ENCODE measurements at regions not wholly inside any gene's neighbourhood (a gene's known extent, or its start where the extent isn't known, plus 50 kb on each side); places are given as distances from the start of the nearest gene placed in this dataset.
"Not testable (repeated sequence)": the region's sequence is repeated elsewhere in the genome, so short reads cannot be mapped to it uniquely, and the experiment has no call there.

DNA sequence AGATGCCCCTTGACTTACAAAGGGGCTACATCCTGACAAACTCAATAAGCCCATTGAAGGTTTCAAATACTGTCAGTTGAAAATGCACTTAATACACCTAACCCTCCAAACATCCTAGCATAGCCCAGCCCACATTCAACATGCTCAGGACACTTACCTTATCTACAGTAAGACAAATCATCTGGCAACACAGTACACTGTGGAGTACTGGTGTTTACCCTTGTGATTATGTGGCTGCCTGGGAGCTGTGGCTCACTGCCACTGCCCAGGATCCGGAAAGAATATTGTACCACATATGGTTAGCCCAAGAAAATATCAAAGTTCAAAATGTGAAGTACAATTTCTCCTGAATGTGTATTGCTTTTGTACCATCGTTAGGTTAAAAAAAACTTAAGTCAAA is 562.2 kb downstream of the HTR1A start:
- no peaks in the 10 kb centered on the region for H3K79me2 ChIP-seq (replicated peaks; ENCODE audit: insufficient read depth, low read length)
- no peaks in the 10 kb centered on the region for H3K36me3 ChIP-seq (ENCODE audit: insufficient read depth, low read length)
- no peaks in the 10 kb centered on the region for H3K9me2 ChIP-seq (ENCODE audit: insufficient read depth, low read length)
- no peak overlapping the region for H2AFZ ChIP-seq (ENCODE audit: low read depth, low read length)
- H3K9ac ChIP-seq (ENCODE audit: low read length) = no peak overlapping the region
- no peak overlapping the region for H3K27ac ChIP-seq (ENCODE audit: low read length)
- no peaks in the 10 kb centered on the region for H3K9me3 ChIP-seq (ENCODE audit: low read length)
- no peak overlapping the region for H3K4me3 ChIP-seq (ENCODE audit: low read length)
- TF ChIP-seq TAF1 (IDR thresholded peaks at IDR 0.05; ENCODE audit: low read depth) (no peak), EZH2 (IDR thresholded peaks at IDR 0.05; ENCODE audit: borderline replicate concordance, insufficient read depth, low read length, poor library complexity, severe bottlenecking) (no peak), SMC3 (conservative IDR thresholded peaks at IDR 0.05; ENCODE audit: poor library complexity) (no peak), POLR2AphosphoS5 (IDR thresholded peaks at IDR 0.05) (no peak), RAD21 (conservative IDR thresholded peaks at IDR 0.05) (no peak), EP300 (conservative IDR thresholded peaks at IDR 0.05; ENCODE audit: poor library complexity, severe bottlenecking) (no peak)
- H3K4me2 ChIP-seq (ENCODE audit: low read length) = no peak overlapping the region
- no peaks in the 10 kb centered on the region for H3K27me3 ChIP-seq (ENCODE audit: insufficient read depth, low read depth, low read length)
- no peaks in the 10 kb centered on the region for H4K20me1 ChIP-seq (ENCODE audit: insufficient read depth)
- no peaks in the 10 kb centered on the region for H3F3A ChIP-seq (ENCODE audit: insufficient read depth, low read length, poor library complexity, severe bottlenecking)

DNA sequence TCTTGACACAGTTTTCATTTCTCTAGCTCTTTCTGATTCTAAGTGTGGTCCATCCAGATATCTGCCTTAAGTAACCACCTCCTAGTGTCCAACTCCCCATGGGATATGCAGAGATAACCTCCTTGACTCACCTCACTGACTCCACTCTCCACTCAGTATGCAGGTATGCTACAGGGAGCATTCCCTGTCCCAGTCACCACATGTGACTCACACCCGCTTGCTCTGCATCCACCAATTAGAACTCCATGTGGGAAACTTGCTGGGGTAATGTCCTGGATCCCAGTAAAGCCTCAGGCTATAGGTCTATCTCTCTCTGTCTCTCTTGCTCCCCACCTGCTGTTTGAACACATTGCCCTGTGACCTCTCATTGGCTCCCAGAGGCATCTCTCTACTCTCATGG is 563.9 kb downstream of the HTR1A start:
- Histone ChIP-seq H3K9me3 (ENCODE audit: low read length) (no peaks in the 10 kb centered on the region), H3K27ac (ENCODE audit: low read length) (no peak overlapping the region), H3K4me2 (ENCODE audit: low read length) (no peak overlapping the region), H3K27me3 (ENCODE audit: insufficient read depth, low read depth, low read length) (no peaks in the 10 kb centered on the region), H3K36me3 (ENCODE audit: insufficient read depth, low read length) (no peaks in the 10 kb centered on the region), H3F3A (ENCODE audit: insufficient read depth, low read length, poor library complexity, severe bottlenecking) (no peaks in the 10 kb centered on the region), H4K20me1 (ENCODE audit: insufficient read depth) (no peaks in the 10 kb centered on the region), H3K9ac (ENCODE audit: low read length) (no peak overlapping the region), H3K9me2 (ENCODE audit: insufficient read depth, low read length) (no peaks in the 10 kb centered on the region), H3K4me3 (ENCODE audit: low read length) (no peak overlapping the region), H3K79me2 (replicated peaks; ENCODE audit: insufficient read depth, low read length) (no peaks in the 10 kb centered on the region), H2AFZ (ENCODE audit: low read depth, low read length) (no peak overlapping the region)
- TF ChIP-seq EP300 (conservative IDR thresholded peaks at IDR 0.05; ENCODE audit: poor library complexity, severe bottlenecking) (no peak), RAD21 (conservative IDR thresholded peaks at IDR 0.05) (no peak), POLR2AphosphoS5 (IDR thresholded peaks at IDR 0.05) (no peak), EZH2 (IDR thresholded peaks at IDR 0.05; ENCODE audit: borderline replicate concordance, insufficient read depth, low read length, poor library complexity, severe bottlenecking) (no peak), TAF1 (IDR thresholded peaks at IDR 0.05; ENCODE audit: low read depth) (no peak), MXI1 (conservative IDR thresholded peaks at IDR 0.05; ENCODE audit: poor library complexity, severe bottlenecking) (no peak), SMC3 (conservative IDR thresholded peaks at IDR 0.05; ENCODE audit: poor library complexity) (no peak)
- TF ChIP-seq, protein P1, sequence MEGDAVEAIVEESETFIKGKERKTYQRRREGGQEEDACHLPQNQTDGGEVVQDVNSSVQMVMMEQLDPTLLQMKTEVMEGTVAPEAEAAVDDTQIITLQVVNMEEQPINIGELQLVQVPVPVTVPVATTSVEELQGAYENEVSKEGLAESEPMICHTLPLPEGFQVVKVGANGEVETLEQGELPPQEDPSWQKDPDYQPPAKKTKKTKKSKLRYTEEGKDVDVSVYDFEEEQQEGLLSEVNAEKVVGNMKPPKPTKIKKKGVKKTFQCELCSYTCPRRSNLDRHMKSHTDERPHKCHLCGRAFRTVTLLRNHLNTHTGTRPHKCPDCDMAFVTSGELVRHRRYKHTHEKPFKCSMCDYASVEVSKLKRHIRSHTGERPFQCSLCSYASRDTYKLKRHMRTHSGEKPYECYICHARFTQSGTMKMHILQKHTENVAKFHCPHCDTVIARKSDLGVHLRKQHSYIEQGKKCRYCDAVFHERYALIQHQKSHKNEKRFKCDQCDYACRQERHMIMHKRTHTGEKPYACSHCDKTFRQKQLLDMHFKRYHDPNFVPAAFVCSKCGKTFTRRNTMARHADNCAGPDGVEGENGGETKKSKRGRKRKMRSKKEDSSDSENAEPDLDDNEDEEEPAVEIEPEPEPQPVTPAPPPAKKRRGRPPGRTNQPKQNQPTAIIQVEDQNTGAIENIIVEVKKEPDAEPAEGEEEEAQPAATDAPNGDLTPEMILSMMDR (IDR thresholded peaks at IDR 0.05; ENCODE audit: poor library complexity, severe bottlenecking) = no peak
- TF ChIP-seq, protein P2, sequence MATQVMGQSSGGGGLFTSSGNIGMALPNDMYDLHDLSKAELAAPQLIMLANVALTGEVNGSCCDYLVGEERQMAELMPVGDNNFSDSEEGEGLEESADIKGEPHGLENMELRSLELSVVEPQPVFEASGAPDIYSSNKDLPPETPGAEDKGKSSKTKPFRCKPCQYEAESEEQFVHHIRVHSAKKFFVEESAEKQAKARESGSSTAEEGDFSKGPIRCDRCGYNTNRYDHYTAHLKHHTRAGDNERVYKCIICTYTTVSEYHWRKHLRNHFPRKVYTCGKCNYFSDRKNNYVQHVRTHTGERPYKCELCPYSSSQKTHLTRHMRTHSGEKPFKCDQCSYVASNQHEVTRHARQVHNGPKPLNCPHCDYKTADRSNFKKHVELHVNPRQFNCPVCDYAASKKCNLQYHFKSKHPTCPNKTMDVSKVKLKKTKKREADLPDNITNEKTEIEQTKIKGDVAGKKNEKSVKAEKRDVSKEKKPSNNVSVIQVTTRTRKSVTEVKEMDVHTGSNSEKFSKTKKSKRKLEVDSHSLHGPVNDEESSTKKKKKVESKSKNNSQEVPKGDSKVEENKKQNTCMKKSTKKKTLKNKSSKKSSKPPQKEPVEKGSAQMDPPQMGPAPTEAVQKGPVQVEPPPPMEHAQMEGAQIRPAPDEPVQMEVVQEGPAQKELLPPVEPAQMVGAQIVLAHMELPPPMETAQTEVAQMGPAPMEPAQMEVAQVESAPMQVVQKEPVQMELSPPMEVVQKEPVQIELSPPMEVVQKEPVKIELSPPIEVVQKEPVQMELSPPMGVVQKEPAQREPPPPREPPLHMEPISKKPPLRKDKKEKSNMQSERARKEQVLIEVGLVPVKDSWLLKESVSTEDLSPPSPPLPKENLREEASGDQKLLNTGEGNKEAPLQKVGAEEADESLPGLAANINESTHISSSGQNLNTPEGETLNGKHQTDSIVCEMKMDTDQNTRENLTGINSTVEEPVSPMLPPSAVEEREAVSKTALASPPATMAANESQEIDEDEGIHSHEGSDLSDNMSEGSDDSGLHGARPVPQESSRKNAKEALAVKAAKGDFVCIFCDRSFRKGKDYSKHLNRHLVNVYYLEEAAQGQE (IDR thresholded peaks at IDR 0.05; ENCODE audit: borderline replicate concordance) = no peak

DNA sequence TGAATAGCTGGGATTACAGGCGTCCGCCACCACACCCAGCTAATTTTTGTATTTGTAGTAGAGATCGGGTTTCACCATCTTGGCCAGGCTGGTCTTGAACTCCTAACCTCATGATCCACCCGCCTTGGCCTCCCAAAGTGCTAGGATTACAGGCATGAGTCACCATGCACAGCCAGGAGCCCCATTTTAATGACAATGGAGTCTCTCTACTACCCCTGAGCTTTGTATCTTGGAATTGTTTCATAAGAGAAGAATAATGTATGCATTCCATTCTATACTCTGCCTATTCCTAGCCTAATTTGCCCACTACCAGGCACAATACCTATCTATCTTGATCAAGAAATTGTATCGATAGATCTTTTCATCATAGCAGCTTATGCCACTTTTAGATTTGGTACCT is 574.1 kb downstream of the HTR1A start:
- not testable (repeated sequence) for H3K27me3 ChIP-seq (ENCODE audit: insufficient read depth, low read depth, low read length); H3K9me2 ChIP-seq (ENCODE audit: insufficient read depth, low read length); H4K20me1 ChIP-seq (ENCODE audit: insufficient read depth); H3F3A ChIP-seq (ENCODE audit: insufficient read depth, low read length, poor library complexity, severe bottlenecking); H3K4me3 ChIP-seq (ENCODE audit: low read length); H3K9me3 ChIP-seq (ENCODE audit: low read length); H3K4me2 ChIP-seq (ENCODE audit: low read length); H3K9ac ChIP-seq (ENCODE audit: low read length); H3K79me2 ChIP-seq (replicated peaks; ENCODE audit: insufficient read depth, low read length); H3K27ac ChIP-seq (ENCODE audit: low read length); H2AFZ ChIP-seq (ENCODE audit: low read depth, low read length); H3K36me3 ChIP-seq (ENCODE audit: insufficient read depth, low read length)
